DMS 273 (cell line): ENCODE measurements at regions not wholly inside any gene's neighbourhood (a gene's known extent, or its start where the extent isn't known, plus 50 kb on each side); places are given as distances from the start of the nearest gene placed in this dataset.
A peak's percentile ranks its signal among the peaks of the same experiment; 100 is the strongest.

Source experiments
- DNase-seq: peaks from one replicate; lab custom pipeline; 2025; ENCODE audit not compliant: unreplicated experiment; lab: John Stamatoyannopoulos, UW

GRCh38 chrX:38987198-38987651 is 186.0 kb downstream of the MID1IP1 start:
- DNase-seq: peak; percentile 90

DNA sequence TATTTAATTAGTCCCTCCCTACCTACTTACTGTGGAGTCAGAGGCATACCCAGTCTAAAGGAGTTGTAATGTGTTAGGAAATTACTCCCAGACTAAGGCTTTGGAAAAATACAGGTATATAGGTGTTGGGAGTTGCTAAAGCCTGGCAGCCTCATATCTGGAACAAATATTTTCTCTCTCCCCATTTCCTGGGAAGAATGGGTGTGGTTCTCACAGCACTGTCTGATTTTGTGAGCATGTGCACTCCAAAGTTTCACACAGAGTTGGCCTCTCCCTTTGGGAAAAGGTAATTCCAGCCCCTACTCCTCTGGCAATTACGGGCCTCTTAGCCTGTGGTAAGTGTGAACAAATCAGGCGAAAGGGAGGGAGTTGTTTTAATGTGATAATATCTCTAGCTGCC is 187.0 kb downstream of the MID1IP1 start:
- no peak for DNase-seq

GRCh38 chrX:38989076-38989475 is 187.8 kb downstream of the MID1IP1 start:
- no peak for DNase-seq

DNA sequence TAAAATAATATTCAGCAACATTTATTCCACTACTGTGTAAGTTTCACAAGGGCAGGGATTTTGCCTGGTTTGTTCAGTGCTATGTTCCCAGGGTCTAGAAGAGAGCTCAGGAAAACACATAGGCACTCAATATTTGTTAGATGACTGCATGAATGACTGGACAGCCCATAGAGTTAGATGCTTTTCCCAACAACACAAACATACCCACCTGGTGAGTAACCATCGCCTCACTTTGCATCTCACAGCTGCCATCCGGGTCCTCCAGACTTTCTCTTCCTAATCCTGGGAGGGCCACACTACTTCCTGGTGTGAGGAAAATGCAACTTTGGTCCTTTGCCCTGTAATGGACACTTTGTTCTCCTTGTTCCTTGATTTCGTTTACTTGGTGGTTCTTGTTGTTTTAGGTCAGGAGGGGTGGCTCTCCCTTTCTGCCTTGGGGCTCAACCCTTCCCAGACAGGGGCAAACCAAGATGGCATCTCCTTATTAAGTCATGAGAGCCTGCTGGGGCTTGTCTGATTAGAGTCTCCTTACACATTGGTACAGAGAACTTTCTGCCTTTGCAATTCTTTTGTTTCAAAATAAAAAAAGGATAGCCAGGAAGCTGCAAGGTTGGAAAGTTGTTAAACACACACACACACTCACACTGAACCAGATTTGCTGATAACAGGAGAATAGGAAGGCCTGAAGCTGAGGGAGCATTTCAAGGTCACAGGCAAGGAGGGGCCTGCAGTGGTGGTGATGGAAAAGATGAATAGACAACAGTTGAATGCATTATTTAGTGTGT is 190.6 kb downstream of the MID1IP1 start:
- no peak for DNase-seq

DNA sequence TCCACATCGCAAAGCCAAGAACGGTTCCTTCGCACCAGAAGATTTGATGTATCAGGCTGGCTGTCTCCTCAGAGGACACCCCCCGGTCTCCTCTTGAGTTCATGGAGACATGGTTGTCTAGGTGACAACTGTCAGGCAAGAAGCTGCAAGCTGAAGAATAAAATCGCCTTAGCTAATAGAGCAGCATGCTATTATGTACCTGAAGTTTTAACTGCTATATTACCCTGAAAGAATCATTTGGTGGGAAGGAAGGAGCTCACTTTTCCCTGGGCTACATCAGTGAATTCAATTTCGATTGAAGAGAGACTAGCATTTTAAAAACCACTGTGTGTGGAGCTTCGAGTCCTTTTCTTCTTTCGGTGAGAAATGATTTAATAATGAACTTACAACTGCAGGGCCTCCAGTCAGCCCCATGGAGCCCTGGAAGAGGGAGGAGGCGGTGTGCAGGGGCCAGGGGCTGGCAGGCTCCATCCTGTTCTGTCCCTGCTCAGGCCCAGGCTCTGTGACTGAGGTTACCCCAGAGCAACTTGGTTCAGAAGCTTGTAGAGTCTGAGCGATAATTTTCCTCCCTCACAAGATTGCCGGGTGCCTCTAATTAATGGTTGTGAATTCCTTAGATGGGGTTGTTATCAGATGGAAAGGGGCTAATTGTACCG is 191.3 kb downstream of the MID1IP1 start:
- DNase-seq: no peak

GRCh38 chrX:38993500-38993899 is 192.2 kb downstream of the MID1IP1 start:
- no peak for DNase-seq

GRCh38 chrX:38999099-38999498 is 197.8 kb downstream of the MID1IP1 start:
- no peak for DNase-seq

- DNase-seq: peak; percentile 74
Measured at GRCh38 chrX:38999967-39000745, 198.9 kb downstream of the MID1IP1 start.

GRCh38 chrX:39000802-39001201 is 199.5 kb downstream of the MID1IP1 start:
- DNase-seq: peak; percentile 46

GRCh38 chrX:39002466-39002865 is 201.2 kb downstream of the MID1IP1 start:
- DNase-seq: no peak

GRCh38 chrX:39008549-39008948 is 207.3 kb downstream of the MID1IP1 start:
- DNase-seq: no peak

DNA sequence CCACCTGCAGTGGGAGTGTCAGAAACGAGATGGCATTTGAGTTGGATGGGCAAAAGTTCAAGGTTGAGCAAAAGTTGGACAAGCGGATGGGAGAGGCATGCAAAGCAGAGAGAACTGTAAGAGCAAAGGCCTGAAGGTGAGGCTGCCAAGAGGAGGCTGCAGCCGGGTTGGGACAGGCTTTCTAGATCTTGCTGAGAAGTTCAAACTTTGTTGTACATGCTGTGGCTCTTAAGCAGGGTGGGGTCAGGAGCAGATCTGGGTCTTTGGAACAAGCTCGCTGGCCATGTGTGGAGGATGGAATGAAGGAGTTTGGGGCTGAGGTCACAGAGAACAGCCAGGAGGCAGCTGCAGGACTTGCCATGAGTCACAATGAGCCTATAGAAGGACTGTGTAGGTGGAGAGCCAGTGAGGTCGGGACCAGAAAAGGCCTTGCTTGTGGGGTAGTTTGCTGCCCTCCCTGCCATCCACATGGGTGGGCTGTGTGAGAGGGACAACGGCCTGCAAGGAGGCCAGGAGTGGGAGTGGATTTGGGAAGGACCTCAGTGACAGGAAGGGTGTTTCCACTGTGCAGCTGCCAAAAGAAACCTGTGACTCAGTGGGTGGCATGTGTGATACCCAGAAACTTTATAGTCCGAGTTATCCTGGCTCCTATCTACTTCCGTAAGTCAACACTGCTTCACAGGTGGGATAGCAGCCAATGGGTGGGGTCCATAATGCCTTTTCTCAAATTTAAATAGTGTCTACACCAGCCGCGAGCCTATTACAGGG is 210.4 kb downstream of the MID1IP1 start:
- DNase-seq: no peak

- peak; percentile 16 for DNase-seq
Measured at GRCh38 chrX:39012621-39013111, 211.4 kb downstream of the MID1IP1 start.

GRCh38 chrX:39016556-39016955 is 215.3 kb downstream of the MID1IP1 start:
- DNase-seq: no peak

DNA sequence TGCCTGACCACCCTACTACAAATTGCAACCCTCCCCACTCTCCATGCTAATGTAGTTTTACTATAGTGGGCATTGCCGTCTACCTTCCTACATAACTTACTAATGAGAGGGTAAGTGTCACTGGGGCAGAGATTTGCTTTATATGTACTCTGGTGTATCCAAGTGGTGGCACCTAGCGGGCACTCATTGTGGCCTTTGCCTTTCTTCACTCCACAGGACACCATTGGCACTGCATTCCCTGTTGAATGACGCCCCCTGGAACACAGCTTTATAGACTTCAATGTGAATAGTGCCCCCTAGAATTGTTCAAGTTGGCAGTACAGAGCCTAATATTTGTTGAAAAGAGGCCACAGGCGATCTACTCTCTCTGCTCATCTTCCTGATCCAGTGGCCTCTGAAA is 215.8 kb downstream of the MID1IP1 start:
- no peak for DNase-seq

GRCh38 chrX:39017716-39018115 is 216.5 kb downstream of the MID1IP1 start:
- no peak for DNase-seq

- DNase-seq: no peak
Measured at GRCh38 chrX:39018541-39018940, 217.3 kb downstream of the MID1IP1 start.

DNA sequence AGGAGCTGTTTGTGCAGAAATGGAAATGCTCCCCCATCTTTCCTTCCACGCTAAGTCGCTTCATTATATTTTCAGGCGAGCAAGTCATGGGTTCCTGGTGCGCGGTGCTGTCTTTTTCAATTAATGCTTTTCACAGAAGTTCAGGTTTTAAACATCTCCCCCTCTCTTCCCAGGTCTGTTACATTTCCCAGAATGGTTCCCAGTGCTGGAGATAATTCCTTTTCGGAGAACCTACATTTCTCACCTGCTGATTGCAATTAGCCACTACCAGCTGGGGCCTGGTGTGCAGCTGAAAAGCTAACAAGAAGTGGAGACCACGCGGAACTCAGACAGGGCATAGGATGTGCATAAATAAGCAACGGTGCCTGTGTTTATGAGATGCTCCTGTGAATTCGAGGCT is 217.8 kb downstream of the MID1IP1 start:
- no peak for DNase-seq

GRCh38 chrX:39020051-39020669 is 218.9 kb downstream of the MID1IP1 start:
- no peak for DNase-seq

DNA sequence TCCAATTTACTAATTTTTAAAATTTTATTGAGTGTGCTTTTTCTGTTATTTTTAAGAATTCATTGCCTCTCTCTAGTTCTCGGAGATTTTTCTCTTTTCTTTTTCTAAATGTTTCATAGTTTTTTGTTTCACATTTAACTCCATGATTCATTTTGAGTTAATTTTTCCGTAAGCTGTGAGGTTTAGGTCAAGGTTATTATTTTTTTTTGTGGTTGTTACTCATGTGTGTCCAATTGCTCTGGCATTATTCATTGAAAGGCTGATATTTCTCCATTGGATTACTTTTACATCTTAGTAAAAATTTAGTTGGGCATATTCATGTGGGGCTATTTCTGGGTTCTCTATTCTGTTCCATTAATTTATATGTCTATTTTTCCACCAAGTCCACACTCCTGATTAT is 220.8 kb downstream of the MID1IP1 start:
- no peak for DNase-seq
